Tongue (tissue), 1 donor: ENCODE measurements at regions not wholly inside any gene's neighbourhood (a gene's known extent, or its start where the extent isn't known, plus 50 kb on each side); places are given as distances from the start of the nearest gene placed in this dataset.
A peak's percentile ranks its signal among the peaks of the same experiment; 100 is the strongest.

Source experiments
- DNase-seq: peaks from one replicate; pipeline ENCODE4 v3.0.0-alpha.2; 2015

DNA sequence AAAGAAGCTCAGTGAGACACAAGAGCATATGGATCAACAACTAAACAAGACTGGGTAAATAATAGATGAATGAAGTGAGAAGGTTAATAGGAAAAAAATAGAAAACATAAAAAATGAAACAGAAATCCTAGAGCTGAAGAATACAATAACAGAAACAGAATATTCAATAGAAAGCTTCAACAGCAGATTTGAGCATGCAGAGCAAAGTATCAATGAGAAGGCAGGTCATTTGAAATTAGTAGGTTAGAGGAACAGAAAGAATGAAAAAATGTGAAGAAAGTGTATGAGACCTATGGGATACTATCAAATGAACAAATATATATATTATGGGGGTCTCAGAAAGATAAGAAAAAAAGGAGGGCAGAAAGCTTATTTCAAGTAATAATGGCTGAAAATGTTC lies 362.9 kb upstream of the POU3F2 start:
- no peak for DNase-seq

DNA sequence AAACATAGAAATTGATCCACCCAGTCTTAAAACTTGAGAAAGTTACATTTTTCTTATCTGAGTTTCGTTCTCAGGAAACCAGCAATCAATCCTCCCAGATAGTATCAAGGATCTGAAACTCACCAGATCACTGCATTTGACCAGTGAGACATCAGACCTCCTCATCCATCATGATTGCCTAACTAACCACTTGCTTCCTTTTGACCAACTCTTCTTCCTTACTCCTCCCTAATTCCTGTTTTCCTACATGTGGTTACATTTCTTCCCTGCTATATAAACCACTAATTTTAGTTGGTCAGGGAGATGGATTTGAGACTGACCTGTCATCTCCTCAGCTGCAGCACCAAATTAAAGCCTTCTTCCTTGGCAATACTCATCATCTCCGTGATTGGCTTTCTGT lies 357.1 kb upstream of the POU3F2 start:
- DNase-seq, result no peak

- peak; percentile 3 for DNase-seq
Observed at GRCh38 chr6:98484696-98485095, 349.7 kb upstream of the POU3F2 start.

- no peak for DNase-seq
Observed at GRCh38 chr6:98485593-98485992, 348.8 kb upstream of the POU3F2 start.

- DNase-seq, result no peak
Observed at GRCh38 chr6:98486057-98486456, 348.3 kb upstream of the POU3F2 start.

DNA sequence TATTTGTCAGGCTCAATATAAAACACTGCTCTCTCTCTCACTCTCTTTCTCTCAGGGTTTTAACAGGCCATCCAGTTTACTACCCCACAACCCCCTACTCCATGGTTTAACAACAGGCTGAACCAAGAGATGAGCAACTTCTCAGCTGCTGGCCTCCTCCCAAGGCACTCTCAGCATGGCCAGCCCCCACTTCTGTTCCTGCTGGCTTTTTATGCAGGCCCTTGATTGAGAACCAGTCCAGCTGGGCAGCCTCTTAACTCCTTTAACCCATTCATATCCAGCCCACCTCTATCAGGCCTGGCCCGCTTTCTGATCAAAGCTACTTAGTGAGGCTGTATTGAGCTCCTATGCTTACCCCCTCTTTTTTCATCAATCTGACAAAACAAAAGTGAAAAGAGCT lies 346.8 kb upstream of the POU3F2 start:
- DNase-seq, result peak; percentile 14

DNA sequence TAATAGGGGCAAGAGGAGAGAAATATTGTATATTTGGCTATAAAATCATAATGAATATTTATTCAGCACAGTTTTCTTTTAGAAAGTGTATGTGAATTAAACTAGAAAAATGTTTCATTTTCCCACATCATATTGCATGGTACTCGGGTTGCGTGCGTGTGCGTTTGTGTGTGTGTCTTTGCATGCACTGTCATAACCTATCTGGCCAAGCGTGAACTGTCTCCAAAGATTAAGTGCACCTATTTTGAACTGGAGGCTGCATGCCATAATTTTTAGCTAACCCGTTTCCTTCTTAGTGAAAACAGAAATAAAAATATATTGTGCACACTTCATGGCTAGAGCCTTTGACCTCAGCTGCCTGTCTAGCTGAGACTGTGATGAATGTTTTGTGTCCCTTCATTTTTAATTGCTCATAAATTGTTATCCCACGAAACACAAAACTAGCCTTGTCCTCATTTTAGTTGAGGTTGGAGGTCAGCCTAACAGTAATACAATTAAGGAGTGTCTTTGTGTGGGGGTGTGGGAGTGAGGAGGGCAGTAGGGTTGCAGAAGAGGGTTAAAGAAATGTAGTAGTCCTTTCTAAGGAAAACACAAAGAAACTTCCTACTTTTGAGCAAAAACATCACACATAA lies 336.1 kb upstream of the POU3F2 start:
- no peak for DNase-seq

GRCh38 chr6:98498866-98499265 lies 335.5 kb upstream of the POU3F2 start:
- DNase-seq, result no peak

- no peak for DNase-seq
Observed at GRCh38 chr6:98514073-98514720, 320.2 kb upstream of the POU3F2 start.

DNA sequence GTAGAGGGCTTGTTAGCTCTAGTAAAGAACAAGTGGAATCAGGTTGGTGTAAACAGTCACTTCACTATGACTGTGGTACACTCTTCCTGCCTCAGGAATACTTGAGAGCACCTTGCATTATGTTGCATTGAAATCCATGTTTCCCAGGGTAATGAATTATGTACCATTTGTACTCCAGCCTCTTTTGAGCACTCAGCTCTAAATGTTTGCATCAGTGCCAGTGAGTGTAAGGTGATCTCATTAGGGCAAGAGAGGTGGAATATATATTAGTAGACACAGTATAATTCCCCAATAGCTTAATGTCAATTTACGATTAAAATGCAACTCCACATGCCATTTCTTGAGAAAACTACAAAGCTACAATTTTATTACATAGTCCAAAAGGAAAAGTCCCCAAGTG lies 319.6 kb upstream of the POU3F2 start:
- DNase-seq, result no peak

DNA sequence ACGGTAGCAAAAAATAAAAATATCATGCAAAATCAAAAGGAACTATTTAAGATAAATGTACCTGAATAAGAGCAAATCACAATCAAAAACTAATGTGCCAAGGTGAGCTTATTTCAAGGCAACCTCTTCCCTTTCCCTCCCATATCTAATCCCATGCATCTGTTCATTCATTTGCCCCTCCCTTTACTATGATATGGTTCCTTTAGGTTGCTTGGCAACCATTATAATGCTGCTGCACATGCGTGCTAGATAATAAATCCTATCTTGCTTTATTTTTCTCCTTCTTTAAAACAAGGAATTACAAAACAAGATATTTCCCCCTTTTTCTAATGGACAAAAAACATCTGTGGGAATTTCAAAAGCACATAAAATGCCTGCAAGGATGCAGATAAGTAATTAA lies 318.2 kb upstream of the POU3F2 start:
- DNase-seq, result no peak

DNA sequence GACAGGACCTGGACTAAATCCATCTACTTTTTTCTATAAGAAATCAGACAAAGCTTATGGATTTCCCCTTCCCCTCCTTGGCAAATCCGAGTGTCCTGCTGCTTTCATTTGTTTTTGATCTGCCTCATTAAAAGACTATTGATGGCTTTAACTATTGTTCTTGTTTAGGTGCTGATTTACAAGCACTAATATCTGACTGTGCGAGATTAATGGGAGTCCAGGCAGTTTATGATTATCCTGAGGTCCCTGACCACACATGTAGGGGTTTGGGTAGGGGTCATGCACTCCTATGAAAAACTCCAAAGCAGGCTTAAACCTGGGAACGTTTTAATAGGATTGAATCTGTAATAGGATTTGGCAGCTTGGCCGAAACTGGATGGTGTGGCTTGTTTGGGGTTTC lies 317.5 kb upstream of the POU3F2 start:
- no peak for DNase-seq

- no peak for DNase-seq
Observed at GRCh38 chr6:98525860-98526259, 308.5 kb upstream of the POU3F2 start.

DNA sequence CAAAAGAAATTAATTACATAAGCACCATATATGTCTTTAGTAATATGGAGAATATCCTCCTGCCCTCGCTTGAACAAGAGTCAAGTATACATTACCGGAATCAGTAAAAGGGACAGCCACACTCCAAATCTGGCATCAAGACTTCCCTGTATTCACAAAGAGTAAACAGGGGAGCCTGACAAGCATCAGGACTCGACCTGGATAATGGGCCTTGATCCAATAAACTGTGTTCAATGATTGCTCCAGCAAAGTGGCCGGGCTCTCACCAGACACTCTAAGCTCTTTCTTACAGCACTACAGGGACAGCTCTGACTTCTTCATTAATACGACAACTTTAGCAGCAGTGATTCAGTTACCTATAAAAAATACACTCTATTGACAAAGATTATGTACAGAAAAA lies 307.9 kb upstream of the POU3F2 start:
- no peak for DNase-seq

DNA sequence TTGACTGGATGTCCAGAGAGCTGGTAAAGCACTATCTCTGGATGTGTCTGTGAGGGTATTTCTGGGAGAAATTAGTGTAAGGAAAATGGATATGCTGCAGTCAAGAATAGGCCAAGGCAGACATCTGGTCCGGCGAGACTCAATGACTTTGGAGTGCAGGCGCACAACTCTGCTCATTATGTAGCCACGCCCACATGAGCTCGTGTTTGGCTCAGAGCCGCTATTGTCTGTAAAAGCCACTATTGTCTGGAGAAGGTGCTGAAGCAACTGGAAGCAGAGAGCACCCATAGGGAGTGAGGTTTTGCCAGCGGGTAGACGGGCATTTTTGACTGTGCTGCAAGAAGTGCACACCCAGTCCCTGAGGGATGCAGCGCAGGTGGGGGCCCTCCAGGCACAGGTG lies 305.0 kb upstream of the POU3F2 start:
- DNase-seq, result no peak

DNA sequence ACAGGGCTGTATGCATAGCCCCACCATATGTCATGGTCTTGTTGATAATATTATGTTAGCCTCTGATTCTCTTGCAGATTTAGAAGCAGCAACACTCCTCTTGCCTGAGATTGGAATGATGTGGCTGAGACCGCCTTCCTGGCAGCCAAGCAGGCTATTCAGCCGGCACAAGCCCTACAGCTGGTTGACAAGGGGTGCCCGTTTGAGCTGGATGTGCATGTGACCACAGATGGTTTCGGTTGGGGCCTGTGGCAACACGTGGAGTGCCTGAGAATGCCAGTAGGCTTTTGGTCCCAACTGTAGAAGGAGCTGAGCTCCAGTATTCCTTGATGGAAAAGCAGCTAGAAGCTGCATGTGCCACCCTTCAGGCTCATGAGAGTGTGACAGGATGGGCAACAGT lies 303.6 kb upstream of the POU3F2 start:
- DNase-seq, result no peak

DNA sequence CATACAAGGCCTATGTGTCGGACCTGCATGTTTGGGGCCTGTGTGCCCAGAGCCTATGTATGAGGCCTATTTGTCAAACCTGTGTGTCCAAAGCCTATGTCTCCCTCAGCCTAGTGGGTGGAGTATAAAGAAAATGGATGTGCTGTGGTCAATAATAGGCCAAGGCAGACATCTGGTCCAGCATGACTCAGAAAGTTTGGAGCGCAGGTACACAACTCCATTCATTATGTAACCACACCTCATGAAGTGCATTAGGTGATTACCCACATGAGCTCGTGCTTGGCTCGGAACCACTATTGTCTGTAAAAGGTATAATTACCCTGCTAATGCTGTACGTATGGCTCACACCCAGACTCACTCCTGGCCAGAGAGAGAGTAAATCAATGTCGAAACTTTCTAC lies 302.4 kb upstream of the POU3F2 start:
- DNase-seq, result no peak

DNA sequence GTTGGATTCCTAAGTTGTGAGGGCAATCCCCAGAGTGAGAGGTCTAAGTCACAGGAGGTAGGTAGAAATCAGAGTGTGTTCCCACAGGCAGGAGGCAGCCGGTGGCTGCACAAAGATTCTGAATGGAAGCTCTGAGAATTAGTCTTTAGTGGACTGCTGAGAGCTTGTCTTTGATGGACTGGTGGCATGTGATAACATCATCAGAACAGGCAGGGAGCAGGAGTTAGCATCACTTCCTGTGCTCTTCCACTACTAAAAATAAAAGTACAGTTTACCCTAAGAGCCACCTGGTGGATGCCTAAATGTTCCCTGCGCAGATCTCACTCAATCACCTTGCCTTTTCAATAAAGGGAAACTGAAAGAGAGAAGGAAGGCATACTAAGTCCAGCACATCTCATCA lies 294.6 kb upstream of the POU3F2 start:
- no peak for DNase-seq

DNA sequence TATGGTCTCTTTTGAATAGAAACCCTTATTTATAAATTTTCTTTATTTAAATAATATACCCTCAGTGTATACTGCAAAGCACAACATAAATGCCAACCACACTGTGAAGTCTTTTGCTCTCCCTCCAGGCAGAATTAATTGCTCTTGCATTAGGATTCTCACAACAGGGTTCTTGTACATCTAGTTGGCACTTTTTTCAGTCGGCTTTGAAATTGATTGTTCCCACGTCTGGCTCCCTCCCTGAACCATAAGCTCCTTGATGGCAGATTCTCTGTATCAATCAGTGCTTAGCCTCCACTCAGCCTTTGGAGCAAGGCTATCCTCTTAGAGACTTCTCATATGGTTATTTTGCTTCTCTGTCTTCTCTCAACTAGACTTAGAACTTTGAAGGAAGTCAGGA lies 288.0 kb upstream of the POU3F2 start:
- DNase-seq, result no peak

DNA sequence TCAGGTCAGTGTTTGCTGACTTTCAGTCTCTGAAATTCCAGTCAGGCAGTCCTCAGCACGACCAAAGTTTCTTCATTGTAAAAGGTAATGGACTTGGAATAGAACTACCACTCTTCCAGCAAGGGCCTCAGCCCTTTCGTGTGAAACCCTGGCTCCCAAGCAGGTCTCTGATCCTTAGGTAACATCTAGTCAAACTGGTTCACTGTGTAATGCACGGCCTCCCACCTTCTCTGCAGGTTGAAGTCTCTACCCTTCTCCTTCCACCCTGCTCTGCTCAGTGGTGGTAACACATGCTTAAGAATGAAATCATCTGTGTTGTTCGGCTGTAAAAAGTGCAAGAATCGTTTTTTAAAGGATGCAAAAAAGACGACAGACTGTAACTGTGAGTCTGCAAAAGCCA lies 287.2 kb upstream of the POU3F2 start:
- DNase-seq, result no peak

GRCh38 chr6:98547634-98548033 lies 286.7 kb upstream of the POU3F2 start:
- DNase-seq, result no peak

DNA sequence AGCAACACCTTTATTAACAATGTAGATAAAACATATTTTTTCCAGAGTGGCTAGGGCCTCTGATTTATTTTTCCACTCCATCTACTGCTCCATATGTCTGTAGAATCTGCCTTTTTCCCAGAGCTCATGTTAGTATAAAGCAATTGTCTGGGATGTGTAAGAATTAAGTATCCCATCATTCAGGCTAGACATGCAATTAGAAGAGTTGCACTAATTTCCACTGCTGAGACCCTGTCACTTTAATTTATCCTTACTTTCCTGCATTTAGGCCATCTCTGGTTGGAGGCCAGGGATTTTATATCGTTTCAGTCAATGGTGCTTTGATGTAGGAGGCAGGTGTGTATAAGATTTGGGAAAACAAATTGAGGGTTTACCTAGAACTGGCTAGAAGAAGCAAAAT lies 286.1 kb upstream of the POU3F2 start:
- DNase-seq, result no peak

- no peak for DNase-seq
Observed at GRCh38 chr6:98560418-98560817, 274.0 kb upstream of the POU3F2 start.

DNA sequence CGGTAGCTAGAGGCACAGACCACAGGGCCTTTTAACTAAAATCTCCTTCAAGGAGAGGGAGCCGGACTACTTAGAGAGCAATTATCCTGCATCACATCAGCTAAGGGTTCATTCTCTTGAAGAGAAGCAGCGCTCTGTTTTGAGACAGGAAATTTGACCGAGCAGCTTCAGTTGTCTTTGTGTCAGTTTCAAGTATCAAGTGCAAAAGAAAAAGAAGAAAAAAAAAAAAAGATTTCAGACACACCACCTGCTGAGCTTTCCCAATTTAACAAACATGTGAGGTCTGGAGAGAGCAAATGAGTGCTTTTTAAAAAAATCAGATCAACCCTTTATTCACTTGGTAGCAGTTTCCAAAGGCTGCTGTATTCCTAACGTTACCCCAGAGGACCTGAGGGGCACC lies 273.5 kb upstream of the POU3F2 start:
- DNase-seq, result no peak

DNA sequence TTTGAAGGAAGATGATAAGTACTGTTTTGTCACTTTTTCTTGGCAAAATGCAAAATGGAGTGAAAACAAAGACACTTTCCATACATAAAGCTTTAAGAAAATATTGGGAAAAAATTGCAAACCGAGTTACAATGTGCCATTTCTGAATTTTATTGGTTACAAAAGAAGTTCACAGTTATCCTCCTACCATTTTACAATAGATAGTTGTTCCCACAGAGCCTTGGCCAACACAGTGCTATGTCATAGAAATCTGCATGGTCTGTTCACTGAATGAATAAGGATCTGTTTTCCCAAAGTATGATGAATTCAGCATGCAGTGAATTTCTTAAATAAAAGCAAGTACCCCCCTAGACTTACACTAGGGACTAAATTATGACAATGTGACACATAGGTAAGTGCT lies 268.2 kb upstream of the POU3F2 start:
- no peak for DNase-seq
